ENCODE measurements at regions not wholly inside any gene's neighbourhood (a gene's known extent, or its start where the extent isn't known, plus 50 kb on each side); places are given as distances from the start of the nearest gene placed in this dataset.

- TF ChIP-seq CTCF (tag by site-specific recombination; IDR thresholded peaks at IDR 0.05): no peak
- TF ChIP-seq ZNF223 (tag by site-specific recombination; IDR thresholded peaks at IDR 0.05): no peak
- TF ChIP-seq ZNF510 (tag by site-specific recombination; IDR thresholded peaks at IDR 0.05; ENCODE audit: insufficient replicate concordance): no peak
- no peak for TF ChIP-seq ZNF138 (tag by site-specific recombination; IDR thresholded peaks at IDR 0.05; ENCODE audit: borderline replicate concordance)
- no peak for TF ChIP-seq ZNF433 (tag by site-specific recombination; IDR thresholded peaks at IDR 0.05; ENCODE audit: low read depth)
- no peak for TF ChIP-seq ZNF621 (tag by site-specific recombination; IDR thresholded peaks at IDR 0.05)
- TF ChIP-seq ZNF266 (tag by site-specific recombination; IDR thresholded peaks at IDR 0.05; ENCODE audit: low read depth): no peak
- TF ChIP-seq PRDM6 (tag by site-specific recombination; IDR thresholded peaks at IDR 0.05): no peak
Observed at GRCh38 chr9:88775559-88775958, 215.7 kb upstream of the S1PR3 start.
